ENCODE measurements at regions not wholly inside any gene's neighbourhood (a gene's known extent, or its start where the extent isn't known, plus 50 kb on each side); places are given as distances from the start of the nearest gene placed in this dataset.
"Not testable (repeated sequence)": the region's sequence is repeated elsewhere in the genome, so short reads cannot be mapped to it uniquely, and the experiment has no call there.

DNA sequence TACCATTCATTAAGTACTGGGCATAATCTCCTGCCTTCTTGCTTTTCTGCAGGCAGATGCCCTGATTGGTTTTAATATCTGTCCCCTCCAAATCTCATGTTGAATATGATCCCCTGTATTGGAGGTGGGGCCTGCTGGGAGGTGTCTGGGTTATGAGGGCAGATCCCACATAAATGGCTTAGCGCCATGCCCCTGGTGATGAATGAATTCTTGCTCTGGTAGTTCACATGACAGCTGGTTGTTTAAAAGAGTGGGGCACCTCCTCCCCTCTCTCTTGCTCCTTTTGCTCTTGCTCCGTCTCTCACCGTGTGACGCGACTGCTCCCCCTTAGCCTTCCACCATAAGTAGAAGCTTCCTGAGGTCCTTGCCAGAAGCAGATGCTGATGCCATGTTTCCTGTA is 564.0 kb upstream of the BRINP1 start:
- DNase-seq (ENCODE audit: low read depth in 2 of 2): no peak

DNA sequence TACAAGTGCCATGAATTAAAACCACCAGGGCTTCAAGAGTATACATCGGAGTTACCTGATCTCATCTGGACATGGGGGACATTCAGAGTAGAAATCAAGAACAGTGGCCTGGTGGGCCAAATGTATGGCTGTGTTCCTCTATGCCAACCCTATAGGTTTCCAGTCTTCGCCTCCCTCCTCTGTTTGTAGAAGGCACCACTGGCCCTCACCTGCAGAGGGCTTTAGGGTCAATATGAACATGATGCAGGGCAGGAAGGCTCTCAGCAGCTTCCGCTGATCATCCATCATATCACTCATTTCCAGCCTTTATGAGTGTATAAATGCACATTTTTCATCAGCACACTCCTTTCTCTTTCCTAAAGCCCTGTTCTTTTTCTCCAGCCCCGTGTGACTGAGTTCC is 555.5 kb upstream of the BRINP1 start:
- DNase-seq (ENCODE audit: low read depth in 2 of 2): no peak

DNA sequence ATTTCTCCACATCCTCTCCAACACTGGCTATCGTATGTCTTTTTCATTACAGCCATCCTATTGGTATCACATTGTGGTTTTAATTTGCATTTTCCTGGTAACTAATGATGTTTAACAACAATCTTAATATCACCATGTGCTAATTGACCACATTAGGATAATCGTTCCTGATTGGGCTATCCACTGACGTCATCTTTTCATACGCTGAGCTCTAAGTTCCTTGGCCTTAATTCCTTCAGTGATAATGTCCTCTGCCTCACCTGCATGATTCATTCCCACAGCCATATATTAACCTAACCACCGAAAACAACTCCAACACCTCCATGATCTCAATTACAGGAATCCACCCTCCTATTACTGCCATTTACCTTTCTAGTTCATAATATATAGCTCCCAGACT is 547.9 kb upstream of the BRINP1 start:
- DNase-seq (ENCODE audit: low read depth in 2 of 2): no peak

DNA sequence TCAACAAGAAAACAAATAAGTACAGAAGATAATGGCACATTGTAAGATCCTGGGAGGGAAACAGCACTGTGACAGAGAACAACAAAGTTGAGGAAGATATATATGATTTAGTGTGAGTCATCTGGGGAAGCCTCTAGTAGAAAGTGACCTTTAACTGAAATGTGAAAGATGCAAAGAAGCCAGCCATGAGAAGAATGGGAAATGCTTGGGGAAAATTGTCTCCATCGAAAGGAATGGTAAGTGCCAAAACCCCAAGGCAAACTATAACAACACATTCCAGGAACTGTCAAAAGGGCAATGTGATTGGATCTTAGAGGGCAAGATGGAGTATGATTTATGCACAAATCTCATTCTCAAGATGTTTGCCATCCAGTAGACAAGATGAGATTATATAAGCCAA is 537.8 kb upstream of the BRINP1 start:
- DNase-seq (ENCODE audit: low read depth in 2 of 2): no peak

DNA sequence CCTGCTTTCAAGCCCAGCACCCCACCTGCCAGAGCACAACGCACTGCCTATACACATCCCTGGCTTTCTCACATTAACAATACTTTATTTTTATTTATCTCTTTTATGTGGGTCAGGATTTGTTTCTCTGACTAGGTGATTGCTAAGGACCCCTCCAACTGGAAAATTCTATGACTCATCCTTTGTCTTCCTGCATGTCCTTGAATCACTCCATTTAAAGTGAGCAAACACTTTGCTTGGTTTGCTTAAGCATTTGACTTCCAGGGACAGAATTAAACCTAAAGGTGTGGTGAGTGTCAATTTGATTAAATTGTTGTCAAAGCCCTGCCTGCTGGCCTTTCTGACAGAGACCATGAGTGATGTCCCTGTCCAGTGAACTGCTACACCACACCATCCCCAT is 536.5 kb upstream of the BRINP1 start:
- DNase-seq (ENCODE audit: low read depth in 2 of 2): no peak

DNA sequence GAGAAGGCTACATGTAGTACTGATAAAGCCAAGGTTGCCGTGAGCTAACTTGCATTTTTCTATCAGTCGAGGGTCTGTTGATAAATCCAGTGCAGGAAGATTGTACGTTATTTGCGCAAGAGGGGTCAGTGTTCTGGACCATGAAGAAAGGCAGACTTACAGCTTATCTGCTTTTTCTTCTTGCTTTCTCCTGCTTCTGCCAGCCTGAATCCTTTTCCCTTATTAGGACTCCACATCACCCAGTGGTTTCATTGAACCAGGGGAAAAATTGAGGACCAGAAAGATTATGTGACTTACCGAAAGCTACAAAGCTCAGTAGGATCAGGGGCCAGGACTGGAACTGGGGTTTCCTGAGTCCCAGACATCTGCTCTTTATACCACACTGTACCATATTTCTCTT is 534.6 kb upstream of the BRINP1 start:
- no peak for DNase-seq (ENCODE audit: low read depth in 2 of 2)

DNA sequence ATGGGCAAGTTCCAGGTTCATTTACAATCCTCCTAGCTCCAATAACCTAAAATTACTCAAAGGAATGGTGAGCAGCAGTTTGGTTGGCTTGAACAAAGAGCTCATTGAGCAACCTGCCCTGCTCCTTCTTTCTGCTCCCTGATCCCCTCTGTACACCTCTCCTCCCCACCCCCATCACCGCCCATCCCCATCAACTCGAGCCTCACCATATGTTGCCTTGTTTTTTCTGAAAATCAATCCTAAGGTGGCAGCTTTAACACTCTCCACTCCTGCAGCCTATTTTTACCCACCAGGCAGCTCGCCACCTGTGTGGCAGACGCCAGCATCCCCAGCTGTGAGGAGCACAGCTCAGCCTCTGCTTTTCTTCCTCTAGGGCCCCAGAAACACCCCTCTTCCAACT is 533.4 kb upstream of the BRINP1 start:
- DNase-seq (ENCODE audit: low read depth in 2 of 2): no peak

DNA sequence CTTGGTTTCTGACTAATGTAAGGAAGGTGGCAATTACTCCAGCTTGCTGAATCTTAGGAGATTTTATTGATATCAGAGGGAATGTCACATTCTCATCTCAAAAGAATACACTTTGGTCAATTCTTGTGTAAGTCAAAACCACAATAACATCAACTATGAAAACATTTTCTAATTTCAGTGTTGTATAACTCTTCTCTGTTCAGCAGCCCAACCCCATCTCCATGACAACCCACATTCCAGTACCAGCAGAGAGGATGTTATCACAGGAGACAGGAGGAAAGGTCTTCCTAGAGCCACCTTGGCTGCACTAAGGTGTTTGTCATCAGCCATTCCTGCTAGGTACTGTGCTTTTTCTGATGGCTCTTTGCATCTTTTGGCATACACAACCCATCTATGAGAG is 529.1 kb upstream of the BRINP1 start:
- no peak for DNase-seq (ENCODE audit: low read depth in 2 of 2)

- DNase-seq (ENCODE audit: low read depth in 2 of 2): no peak
These were observed 515.2 kb upstream of the BRINP1 start for GRCh38 chr9:119884438-119884837.

GRCh38 chr9:119881898-119882297 is 512.7 kb upstream of the BRINP1 start:
- DNase-seq (ENCODE audit: low read depth in 2 of 2): no peak

DNA sequence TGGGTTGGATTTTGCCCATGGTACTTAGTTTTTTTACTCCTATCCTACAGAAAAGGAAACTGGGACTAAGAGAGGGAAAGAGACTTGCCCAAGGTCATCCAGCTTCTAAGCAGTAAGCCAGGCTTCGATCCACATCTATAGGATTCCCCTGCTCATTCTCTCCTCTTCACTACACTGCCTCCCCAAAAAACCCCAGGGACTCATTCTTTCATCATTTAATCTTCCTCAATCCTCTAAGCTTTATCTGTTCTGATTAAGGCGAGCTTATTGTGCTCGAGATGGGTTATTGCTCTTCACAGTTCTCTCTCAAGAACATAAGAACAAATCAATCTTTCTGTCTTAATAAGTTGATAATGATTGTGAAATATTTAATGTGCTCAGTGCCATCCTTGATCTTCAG is 511.1 kb upstream of the BRINP1 start:
- DNase-seq (ENCODE audit: low read depth in 2 of 2): no peak

- DNase-seq (ENCODE audit: low read depth in 2 of 2): no peak
These were observed 508.1 kb upstream of the BRINP1 start for GRCh38 chr9:119877306-119877705.

GRCh38 chr9:119873877-119874276 is 504.6 kb upstream of the BRINP1 start:
- no peak for DNase-seq (ENCODE audit: low read depth in 2 of 2)

DNA sequence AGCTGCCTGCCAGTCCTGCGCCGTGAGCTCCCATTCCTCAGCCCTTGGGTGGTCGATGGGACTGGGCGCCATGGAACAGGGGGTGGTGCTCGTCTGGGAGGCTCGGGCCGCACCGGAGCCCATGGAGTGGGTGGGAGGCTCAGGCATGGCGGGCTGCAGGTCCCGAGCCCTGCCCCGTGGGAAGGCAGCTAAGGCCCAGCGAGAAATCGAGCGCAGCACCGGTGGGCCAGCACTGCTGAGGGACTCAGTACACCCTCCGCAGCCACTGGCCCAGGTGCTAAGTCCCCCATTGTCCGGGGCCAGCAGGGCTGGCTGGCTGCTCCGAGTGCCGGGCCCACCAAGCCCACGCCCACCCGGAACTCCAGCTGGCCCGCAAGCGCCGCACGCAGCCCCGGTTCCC is 501.0 kb upstream of the BRINP1 start:
- DNase-seq (ENCODE audit: low read depth in 2 of 2): not testable (repeated sequence)

- no peak for DNase-seq (ENCODE audit: low read depth in 2 of 2)
These were observed 499.5 kb upstream of the BRINP1 start for GRCh38 chr9:119868694-119869093.

- no peak for DNase-seq (ENCODE audit: low read depth in 2 of 2)
These were observed 492.6 kb upstream of the BRINP1 start for GRCh38 chr9:119861842-119862241.

- no peak for DNase-seq (ENCODE audit: low read depth in 2 of 2)
These were observed 489.9 kb upstream of the BRINP1 start for GRCh38 chr9:119859128-119859527.

- no peak for DNase-seq (ENCODE audit: low read depth in 2 of 2)
These were observed 483.9 kb upstream of the BRINP1 start for GRCh38 chr9:119853126-119853525.

- no peak for DNase-seq (ENCODE audit: low read depth in 2 of 2)
These were observed 483.2 kb upstream of the BRINP1 start for GRCh38 chr9:119852390-119852789.

DNA sequence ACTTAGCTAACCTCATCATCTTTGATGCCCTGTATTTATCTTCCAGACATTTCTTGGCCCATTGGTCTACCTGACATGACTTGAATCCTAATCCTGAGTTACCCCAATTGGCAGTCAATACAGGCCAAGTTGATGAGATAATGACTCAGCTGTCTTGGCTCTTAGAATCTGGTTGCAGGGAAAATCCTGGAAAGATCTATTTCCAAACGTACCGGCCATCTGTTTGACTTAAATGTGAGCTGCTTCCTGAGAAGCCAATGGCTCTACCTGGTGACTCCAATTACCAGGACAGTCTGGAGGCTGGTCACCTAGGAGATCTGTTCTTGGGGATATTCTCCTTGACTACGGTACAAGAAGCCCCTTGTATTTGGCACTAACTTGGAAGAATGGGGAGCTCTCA is 475.2 kb upstream of the BRINP1 start:
- no peak for DNase-seq (ENCODE audit: low read depth in 2 of 2)

DNA sequence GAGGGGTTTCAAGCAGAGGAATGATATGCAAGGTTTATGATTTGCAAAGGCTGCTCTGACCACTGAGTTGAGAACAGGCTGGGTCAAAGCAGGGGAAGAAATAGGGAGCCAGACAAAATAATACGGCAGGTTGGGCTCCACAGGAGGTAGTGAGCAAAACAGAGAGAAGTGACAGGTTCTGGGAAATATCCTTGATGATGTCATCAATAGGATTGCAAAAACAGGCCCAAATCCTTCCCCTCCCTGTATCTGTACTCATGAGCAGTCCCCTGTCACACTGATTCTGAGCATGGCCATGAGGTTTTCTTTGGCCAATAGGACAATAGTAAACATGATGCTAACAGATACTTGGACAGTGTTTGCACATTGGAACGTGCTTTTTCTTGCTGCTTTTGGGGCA is 471.8 kb upstream of the BRINP1 start:
- no peak for DNase-seq (ENCODE audit: low read depth in 2 of 2)

DNA sequence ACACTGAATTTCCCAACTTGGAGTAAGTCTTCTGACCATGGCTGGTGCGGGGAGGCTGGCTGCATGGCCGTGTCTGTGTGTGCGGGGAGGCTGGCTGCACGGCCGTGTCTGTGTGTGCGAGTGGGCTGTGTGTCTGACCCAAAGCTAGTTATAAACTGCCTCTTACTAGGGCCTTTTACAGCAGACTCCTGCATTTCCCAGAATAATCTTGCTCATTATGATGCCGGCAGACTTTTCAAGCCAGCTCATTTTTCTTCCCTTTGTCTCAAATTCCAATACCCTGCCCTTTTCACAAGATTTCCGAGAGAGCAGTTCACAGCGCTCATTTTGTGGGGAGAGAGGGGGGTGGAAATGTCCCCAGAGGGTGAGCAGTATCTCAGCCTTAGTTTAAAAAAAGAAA is 470.7 kb upstream of the BRINP1 start:
- no peak for DNase-seq (ENCODE audit: low read depth in 2 of 2)

DNA sequence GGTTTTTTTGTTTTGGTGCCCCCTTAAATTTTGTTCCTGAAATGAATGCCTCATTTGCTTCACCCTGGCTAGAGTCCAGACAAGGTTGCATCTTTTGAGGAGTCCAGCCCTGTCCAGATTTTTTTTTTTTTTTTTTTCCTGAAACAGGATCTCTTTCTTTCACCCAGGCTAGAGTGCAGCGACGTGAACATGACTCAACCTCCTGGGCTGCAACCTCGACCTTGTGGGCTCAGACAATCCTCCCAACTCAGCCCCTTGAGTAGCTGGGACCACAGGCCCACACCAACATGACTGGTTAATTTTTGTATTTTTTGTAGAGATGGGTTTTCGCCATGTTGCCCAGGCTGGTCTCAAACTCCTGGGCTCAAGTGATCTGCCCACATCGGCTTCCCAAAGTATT is 469.0 kb upstream of the BRINP1 start:
- no peak for DNase-seq (ENCODE audit: low read depth in 2 of 2)

GRCh38 chr9:119836036-119836435 is 466.8 kb upstream of the BRINP1 start:
- DNase-seq (ENCODE audit: low read depth in 2 of 2): no peak

GRCh38 chr9:119834064-119834620 is 464.9 kb upstream of the BRINP1 start:
- DNase-seq (ENCODE audit: low read depth in 2 of 2): no peak

Data from stimulated activated CD4-positive, alpha-beta T cell treated with anti-CD3 and anti-CD28 coated beads, Interleukin-1b, Interleukin-23, amount 100 ng/mL, for 4 hours (primary cell).